SW 1271 (cell line): ENCODE measurements at regions not wholly inside any gene's neighbourhood (a gene's known extent, or its start where the extent isn't known, plus 50 kb on each side); places are given as distances from the start of the nearest gene placed in this dataset.
"Not testable (repeated sequence)": the region's sequence is repeated elsewhere in the genome, so short reads cannot be mapped to it uniquely, and the experiment has no call there.

Source experiments
- DNase-seq, 2 experiments: peaks; one replicate each; lab custom pipeline; 2025; lab: John Stamatoyannopoulos, UW

DNA sequence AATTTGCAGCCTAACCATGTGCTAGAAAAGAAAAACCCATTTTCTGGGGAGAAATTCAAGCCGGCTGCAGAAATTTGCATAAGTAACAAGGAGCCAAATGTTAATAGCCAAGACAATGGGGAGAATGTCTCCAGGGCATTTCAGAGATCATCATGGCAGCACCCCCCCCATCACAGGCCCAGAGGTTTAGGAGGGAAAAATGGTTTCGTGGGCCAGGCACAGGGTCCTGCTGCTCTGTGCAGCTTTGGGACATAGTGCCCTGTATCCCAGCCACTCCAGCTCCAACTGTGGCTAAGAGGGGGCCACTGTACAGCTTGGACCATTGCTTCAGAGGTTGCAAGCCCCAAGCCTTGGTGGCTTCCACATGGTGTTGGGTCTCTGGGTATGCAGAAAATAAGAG is 620.0 kb downstream of the PSAT1 start:
- not testable (repeated sequence) for DNase-seq

DNA sequence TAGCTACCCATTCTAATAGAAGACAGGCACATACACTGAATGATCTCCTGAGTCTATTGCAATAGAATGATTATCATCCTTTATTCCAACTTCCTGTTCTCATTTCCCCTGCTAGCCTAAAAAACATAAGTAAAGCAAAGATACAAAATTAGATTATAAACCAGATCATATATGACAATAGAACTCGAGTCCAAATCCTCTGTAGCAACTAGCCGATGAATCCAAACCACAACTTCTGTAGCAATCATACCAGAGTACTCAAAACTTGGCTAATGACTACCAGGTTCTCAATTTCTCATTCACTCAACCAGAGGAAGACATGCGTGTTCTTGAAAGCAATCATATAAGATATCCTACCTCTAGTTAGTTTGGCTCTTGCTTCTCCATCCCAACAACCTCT is 622.1 kb downstream of the PSAT1 start:
- no peak for DNase-seq

DNA sequence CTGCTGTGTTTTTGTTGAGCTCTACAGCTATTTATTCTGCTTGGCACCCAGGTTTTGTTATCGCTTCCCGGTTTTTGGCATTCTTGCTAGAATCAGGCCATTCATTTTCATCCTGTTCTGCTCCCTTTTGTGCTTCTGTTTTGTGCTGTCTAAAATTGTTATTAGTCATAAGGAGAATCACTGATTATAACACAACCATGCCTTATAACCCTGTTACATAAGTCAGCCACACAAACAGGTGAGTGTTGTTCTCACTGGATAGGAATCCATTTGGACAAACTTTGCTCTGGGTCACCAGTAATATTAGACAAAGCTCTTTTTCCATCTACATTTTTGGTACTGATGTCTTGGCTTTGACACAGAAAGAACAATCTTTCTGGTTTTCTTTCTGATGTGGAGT is 622.8 kb downstream of the PSAT1 start:
- DNase-seq = no peak

GRCh38 chr9:78921341-78921740 is 624.4 kb downstream of the PSAT1 start:
- DNase-seq = no peak

DNA sequence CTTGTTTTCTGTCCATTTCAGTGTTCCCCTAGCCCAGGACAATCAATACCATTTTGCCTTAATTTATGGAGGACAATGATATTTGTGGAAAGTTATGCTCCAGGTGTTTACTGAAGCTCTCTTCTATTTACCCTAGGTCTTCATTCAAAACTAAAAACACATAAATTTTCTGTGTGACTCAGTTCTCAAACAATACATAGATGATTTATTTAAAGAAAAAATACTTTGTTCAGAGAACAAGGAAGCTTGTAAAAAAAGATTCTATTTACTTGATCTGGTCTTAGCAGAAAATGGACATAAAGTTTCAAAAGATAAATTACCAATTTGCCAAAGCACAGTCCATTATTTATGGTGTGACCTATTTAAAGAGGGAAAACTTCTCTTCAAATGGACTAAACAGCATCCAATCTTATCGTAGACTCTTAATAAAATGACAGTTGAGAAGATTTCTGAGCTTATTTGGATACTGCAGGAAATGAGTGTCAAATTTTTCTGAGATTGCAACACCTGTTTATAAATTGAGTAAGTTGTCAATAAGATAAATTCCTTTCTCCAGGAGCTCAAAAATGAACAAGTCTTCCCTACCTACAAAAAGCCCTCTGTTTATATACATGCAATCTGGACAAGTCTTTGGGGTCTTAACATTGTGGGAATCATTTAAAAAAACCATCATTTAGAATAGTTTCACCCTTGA is 627.2 kb downstream of the PSAT1 start:
- no peak for DNase-seq

GRCh38 chr9:78927099-78927940 is 630.4 kb downstream of the PSAT1 start:
- no peak for DNase-seq

DNA sequence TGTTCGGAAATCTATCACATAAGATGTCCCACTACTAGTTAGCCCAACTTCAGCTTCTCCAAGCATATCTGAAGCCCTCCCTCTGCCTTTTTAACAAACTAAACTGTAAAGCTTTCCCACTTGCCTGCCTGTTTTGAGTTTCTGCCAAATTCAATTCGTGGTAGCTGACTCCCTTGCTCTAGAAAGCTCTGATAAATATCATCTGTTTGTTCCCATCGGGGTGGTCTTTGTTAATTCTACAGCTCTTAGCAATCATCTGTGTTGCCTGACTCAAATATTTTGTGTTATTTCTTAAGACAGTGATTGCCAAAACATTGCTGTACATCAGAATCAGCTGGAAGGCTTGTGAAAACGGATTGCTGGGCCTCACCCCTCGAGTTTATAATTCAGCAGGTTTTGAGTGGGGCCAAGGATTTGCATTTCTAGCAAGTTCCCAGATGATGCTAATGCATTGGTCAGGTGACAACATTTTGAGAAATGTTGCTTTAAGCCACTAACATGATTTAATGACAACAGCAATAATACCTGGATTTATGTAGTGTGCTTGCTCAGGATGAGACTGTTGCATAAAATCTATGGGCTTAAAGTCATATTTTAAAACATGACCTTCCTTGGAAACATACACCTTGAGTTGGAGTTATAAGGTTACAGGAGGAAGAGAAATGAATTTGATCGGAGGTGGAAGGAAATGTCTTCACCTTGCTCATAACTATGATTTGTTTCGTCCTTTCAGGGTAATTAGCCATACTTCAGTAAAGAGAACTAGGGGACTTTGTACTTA is 631.9 kb downstream of the PSAT1 start:
- no peak for DNase-seq

- no peak for DNase-seq
Observed at GRCh38 chr9:78930281-78930680, 633.4 kb downstream of the PSAT1 start.

DNA sequence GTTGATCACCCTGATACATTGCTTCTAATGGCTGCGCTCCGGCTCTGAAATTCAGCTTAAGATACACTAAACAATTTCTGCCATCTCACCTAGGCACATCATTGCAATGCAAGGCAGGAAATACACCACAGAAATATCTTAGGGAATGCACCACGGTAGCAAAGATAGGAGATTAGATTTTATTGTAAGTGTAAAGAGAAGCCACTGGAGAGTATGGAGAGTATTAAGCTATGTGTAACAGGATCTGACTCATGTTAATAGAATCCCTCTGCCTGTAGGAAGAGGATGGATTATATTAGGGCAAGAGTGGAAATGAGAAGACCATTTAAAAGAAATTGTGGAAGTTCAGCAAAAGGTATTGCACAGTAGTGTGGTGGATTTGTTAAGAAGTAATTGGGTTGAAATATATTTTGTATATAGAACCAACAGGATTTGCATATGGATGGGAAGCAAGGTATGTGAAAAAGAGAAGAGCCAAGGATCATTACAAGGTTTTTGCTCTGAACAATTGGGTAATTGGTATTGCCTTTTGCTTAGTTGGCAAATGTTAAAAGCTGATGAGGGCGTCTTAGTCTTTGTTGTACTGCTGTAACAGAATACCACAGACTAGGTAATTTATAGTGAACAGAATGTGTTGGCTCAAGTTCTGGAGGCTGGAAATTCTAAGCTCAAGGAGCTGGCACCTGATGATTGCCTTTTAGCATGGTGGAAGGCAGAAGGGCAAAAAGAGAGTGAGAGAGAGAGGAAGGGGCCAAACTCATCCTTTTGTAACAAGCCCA is 636.1 kb downstream of the PSAT1 start:
- peak; percentile 36 to 85 for DNase-seq

DNA sequence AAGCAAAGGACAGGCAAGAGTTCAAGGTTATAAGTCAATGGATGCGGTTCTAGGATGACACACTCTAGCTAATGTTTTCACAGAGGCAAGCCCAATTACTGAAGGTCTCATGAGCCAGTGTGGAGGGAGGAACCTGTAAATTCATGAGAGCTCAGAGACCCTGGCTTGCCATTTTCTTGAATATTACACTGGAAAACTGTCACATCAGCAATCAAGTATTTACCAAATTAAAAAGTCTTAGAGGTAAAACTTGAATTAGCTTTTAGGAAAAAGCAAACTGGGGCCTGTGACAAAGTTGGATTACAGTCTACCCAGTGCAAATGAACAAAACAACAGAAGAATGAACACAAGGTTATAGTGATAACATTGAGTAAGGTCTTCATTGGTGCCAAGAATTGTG is 636.9 kb upstream of the TLE4 start:
- no peak for DNase-seq

- no peak for DNase-seq
Observed at GRCh38 chr9:78938821-78939220, 632.9 kb upstream of the TLE4 start.

DNA sequence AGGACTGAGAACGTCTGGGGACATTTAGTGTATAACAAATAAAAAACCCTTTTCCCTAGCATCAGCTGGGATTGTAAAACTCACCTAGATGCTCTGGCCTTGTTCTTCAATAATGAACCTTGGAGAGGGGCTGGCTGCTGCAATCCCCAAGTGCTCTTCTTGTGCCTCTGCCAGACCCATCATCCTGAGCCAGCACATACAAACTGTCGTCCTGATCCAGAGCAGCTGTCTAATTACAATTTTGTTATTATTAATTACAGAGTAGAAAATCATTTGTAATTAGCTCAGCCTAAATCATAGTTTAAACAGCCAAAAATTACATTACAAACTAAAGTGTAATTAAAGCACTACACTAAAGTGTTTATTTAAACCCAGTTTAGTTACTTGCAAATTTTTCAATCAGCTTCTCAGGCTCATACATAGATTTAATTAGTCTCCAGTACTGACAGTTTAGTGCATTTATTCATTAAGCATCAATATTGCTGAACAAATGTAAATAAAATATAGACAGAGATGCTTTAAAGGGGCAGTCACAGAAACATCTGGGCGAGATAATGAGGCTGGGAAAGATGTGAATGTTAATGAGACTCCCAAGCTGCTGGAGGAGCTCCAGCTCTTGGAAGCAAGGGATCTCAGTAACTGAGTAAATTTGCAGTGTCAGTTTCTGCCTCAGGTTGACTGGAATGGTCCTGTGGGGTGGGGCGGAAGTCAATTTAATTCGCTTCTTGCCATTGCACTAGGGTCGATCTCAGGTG is 632.3 kb upstream of the TLE4 start:
- DNase-seq = no peak

GRCh38 chr9:78940121-78940855 is 631.5 kb upstream of the TLE4 start:
- DNase-seq = no peak

- DNase-seq = no peak
Observed at GRCh38 chr9:78954286-78954685, 617.5 kb upstream of the TLE4 start.

DNA sequence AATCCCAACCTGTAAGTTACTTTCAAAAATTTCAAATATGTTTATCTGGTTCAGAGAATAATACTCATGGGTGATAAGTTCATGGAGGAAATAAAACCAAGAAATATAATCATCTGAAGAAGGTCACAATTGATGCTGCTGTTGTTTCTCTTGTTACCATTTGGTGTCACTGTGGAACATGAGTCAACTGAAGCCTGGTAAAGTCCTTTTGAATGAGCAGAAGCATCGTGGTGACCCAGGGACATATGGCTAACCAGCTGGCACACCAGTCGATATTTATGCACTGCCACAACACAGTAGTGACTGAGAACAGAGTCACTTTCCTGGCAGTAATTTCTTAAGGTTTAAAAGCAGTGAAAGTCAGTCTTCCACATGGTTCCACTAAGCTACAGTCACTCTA is 612.9 kb upstream of the TLE4 start:
- peak; percentile 13 to 27 for DNase-seq

DNA sequence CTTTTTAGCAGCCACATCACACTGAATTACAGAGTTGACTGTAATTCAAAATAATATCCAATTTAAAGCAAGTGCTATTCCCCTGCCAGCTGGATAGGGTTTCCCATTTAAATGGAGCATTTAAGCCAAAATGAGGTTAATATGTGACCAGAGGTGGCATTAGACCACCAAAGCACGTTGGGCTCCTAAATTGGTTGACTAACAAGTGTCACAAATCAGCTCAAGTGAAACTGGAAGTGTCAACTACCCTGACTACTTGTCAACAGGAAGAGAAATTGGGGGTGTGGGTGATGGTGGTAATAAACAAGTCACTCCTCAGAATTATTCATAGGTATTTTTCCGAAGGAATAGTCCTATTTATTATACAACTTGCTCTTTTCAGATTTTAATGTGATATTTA is 609.6 kb upstream of the TLE4 start:
- DNase-seq = no peak

DNA sequence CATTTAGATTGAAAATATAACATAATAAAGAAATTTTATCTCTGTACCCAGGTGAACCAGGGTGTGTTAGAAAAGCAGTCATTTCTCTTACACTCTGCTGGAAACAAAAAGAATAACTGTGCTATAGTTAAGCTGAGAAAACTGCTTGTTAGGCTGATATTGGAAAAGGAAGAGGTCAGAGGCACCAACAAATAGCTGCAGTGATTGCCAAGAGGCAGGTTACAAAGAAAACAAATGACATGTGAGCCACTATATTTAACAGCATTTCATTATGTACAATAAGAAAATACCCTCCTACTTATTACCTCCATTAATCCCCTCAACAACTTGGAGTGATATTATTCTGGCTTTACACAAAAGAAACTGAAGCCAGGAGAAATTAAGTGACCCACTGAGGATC is 607.9 kb upstream of the TLE4 start:
- no peak for DNase-seq

GRCh38 chr9:78967596-78968217 is 604.1 kb upstream of the TLE4 start:
- DNase-seq = no peak

DNA sequence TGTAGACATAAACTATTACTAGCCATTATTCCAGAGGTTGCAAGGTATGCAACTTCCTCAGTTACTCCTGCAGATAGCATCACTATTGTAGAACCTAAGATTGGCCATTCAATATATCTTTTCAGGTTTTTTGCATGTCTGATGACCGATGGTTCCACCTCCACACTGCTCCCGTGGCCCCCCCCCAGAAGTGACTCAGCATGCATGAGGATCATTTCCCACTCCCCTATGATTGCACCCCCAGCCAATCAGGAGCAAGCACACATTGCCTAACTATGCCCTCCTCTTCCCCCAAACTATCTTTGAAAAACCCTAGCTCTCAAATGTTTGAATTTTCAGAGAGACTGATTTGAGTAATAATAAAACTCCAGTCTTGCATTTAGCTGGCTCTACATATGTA is 601.4 kb upstream of the TLE4 start:
- no peak for DNase-seq

- no peak for DNase-seq
Observed at GRCh38 chr9:78971540-78971939, 600.2 kb upstream of the TLE4 start.
